A673 (cell line): ENCODE measurements at regions not wholly inside any gene's neighbourhood (a gene's known extent, or its start where the extent isn't known, plus 50 kb on each side); places are given as distances from the start of the nearest gene placed in this dataset.

Source experiments
- BruUV-seq: library from RNA; stranded (reverse); fragments of 400-500 nt; replicated peaks from 2 replicates; lab custom pipeline; 2021; lab: Mats Ljungman, UMichigan
- CTCF ChIA-PET: fragments of 300-600 bp; sonication (Branson Sonifier 250); formaldehyde crosslinking; loops from one replicate; lab custom pipeline; 2022; ENCODE audit warnings: antibody characterized with exemption; lab: Charles Lee
- POLR2A ChIA-PET: fragments of 300-600 bp; sonication (Branson Sonifier 250); formaldehyde crosslinking; loops from one replicate; lab custom pipeline; 2022; ENCODE audit warnings: antibody characterized with exemption; ENCODE audit not compliant: low non-redundant PET; lab: Charles Lee
- DNase-seq: peaks from one replicate; pipeline ENCODE4 v3.0.0-alpha.2; 2015; ENCODE audit warnings: low spot score
- H3K27ac ChIP-seq: fragments of 200-600 bp; sonication (generic); 2 replicates; pipeline ENCODE4 v1.5.1; 2016; ENCODE audit warnings: mixed run types, low read depth, mild to moderate bottlenecking, mixed read lengths, antibody characterized with exemption, low read length; ENCODE audit not compliant: poor library complexity, severe bottlenecking
- H3K27me3 ChIP-seq: fragments of 200-600 bp; sonication (generic); replicated peaks from 2 replicates; pipeline ENCODE4 v1.6.1; 2017; ENCODE audit warnings: mixed run types, low read depth, mild to moderate bottlenecking, mixed read lengths, antibody characterized with exemption, low read length; ENCODE audit not compliant: insufficient read depth, poor library complexity
- H3K36me3 ChIP-seq: fragments of 200-600 bp; sonication (generic); 2 replicates; pipeline ENCODE4 v1.6.1; 2016; ENCODE audit warnings: mixed run types, mild to moderate bottlenecking, mixed read lengths, antibody characterized with exemption, low read length; ENCODE audit not compliant: insufficient read depth, poor library complexity, severe bottlenecking
- H3K4me1 ChIP-seq: fragments of 200-600 bp; sonication (generic); 2 replicates; pipeline ENCODE4 v1.6.1; 2017; ENCODE audit warnings: mixed run types, mild to moderate bottlenecking, mixed read lengths, antibody characterized with exemption, low read length; ENCODE audit not compliant: insufficient read depth, poor library complexity, severe bottlenecking
- H3K4me3 ChIP-seq: fragments of 200-600 bp; sonication (generic); 2 replicates; pipeline ENCODE4 v1.5.1; 2016; ENCODE audit warnings: low read depth, mixed run types, mild to moderate bottlenecking, mixed read lengths, low read length; ENCODE audit not compliant: poor library complexity, severe bottlenecking
- H3K9me3 ChIP-seq: fragments of 200-600 bp; sonication (generic); 2 replicates; pipeline ENCODE4 v1.6.1; 2016; ENCODE audit warnings: mixed run types, low read depth, mild to moderate bottlenecking, mixed read lengths, antibody characterized with exemption, low read length; ENCODE audit not compliant: poor library complexity, severe bottlenecking
- EZH2 ChIP-seq: fragments of 200-600 bp; sonication (generic); IDR thresholded peaks from 2 replicates; pipeline ENCODE4 v1.6.1; 2017; ENCODE audit warnings: borderline replicate concordance, low read depth, mild to moderate bottlenecking, mixed read lengths, antibody characterized with exemption, low read length; ENCODE audit not compliant: poor library complexity, severe bottlenecking
- intact Hi-C: fragments of 100-400 bp; cut with micrococcal nuclease; formaldehyde crosslinking; loops from one replicate; pipeline ENCODE4 v1.10.0; 2022; ENCODE audit not compliant: unreplicated experiment
- TF ChIP-seq, protein P1 (sequence below): fragments of 300-800, 200-600 bp; sonication (generic); conservative IDR thresholded peaks from 2 replicates; pipeline ENCODE4 v1.5.1; 2017; ENCODE audit warnings: low read depth, mild to moderate bottlenecking, antibody characterized with exemption, low read length, moderate library complexity, mixed read lengths

DNA sequence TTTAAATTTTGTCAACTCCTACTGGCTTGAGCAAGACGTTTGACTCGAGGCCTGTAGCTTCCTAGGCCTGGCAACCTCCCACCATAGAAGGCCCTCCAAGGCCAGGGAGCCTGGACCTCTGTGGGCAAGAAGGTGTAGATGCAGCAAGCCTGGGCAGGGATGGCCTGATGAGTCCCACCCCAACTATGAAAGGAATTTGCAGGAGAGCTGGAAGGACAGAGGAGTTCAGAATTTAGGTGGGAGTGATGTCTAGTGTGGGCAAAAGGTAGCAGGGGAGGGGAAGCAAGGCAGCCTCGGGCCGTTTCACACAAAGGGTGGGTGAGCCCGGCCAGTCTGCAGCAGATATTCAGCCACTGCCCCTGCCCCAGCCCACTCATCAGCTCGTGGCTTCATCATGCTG is 245.2 kb downstream of the CDH26 start:
- Histone ChIP-seq H3K27me3 (no peaks in the 10 kb centered on the region), H3K4me3 (no peak overlapping the region), H3K4me1 (no peaks in the 10 kb centered on the region), H3K27ac (no peak overlapping the region), H3K9me3 (no peaks in the 10 kb centered on the region), H3K36me3 (no peaks in the 10 kb centered on the region)
- intact Hi-C loops, result no loop called here
- CTCF ChIA-PET, result no interaction called here
- no TSS peak for BruUV-seq
- no peak for DNase-seq
- POLR2A ChIA-PET, result no interaction called here
- TF ChIP-seq EZH2, result no peak
- TF ChIP-seq, protein P1, sequence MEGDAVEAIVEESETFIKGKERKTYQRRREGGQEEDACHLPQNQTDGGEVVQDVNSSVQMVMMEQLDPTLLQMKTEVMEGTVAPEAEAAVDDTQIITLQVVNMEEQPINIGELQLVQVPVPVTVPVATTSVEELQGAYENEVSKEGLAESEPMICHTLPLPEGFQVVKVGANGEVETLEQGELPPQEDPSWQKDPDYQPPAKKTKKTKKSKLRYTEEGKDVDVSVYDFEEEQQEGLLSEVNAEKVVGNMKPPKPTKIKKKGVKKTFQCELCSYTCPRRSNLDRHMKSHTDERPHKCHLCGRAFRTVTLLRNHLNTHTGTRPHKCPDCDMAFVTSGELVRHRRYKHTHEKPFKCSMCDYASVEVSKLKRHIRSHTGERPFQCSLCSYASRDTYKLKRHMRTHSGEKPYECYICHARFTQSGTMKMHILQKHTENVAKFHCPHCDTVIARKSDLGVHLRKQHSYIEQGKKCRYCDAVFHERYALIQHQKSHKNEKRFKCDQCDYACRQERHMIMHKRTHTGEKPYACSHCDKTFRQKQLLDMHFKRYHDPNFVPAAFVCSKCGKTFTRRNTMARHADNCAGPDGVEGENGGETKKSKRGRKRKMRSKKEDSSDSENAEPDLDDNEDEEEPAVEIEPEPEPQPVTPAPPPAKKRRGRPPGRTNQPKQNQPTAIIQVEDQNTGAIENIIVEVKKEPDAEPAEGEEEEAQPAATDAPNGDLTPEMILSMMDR, result no peak

DNA sequence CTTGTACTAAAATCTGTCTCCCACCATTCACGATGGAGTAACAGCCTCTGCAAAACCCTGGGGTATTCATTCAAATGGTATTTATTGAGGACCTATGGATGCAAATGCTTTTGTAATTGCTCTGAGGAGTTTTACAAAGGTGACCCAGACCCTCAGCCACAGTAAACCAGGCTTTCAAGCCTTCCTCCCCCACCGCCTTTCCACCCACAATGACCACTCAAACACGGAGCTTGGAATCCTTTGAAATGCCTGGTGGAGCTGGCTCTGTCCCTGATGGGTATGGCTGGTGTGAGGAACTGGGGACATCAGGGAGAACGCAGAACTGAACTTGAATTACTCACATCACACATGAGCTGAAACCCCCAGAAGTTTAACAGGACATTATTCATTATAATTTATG is 246.4 kb downstream of the CDH26 start:
- no peak overlapping the region for H3K27ac ChIP-seq

DNA sequence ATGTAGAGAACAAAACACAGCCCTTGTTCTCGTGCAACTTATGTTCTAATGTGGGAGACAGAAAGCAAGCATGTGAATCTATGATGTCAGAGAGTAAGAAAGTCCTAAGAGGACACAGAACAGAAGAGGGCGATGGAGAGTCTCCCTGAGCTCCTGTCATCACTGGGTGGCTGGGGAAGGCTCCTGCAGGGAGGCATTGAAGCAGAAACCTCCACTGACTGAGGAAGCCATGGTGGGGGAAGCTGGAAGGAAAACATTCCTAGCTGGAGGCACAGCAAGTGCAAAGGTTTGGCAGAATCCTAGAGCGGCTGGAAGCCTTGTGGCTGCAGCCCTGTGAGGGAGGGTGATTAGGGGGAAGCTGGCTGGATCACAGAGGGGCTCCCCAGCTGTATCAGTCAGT is 248.0 kb downstream of the CDH26 start:
- CTCF ChIA-PET, result interaction anchor here (0.8 to 2.3 kb wide), 4 partner anchors 69 to 1690 kb away, joined by 3 to 11 read pairs (median 4); no protein-coding TSS in a partner anchor
- no TSS peak for BruUV-seq
- H3K27ac ChIP-seq, result no peak overlapping the region
- H3K4me1 ChIP-seq, result no peaks in the 10 kb centered on the region
- POLR2A ChIA-PET, result no interaction called here
- H3K27me3 ChIP-seq, result no peaks in the 10 kb centered on the region
- no peak overlapping the region for H3K4me3 ChIP-seq
- H3K36me3 ChIP-seq, result no peaks in the 10 kb centered on the region
- H3K9me3 ChIP-seq, result no peaks in the 10 kb centered on the region
- TF ChIP-seq, protein P1, result peak; percentile 64
- TF ChIP-seq EZH2, result no peak
- DNase-seq, result peak; percentile 82
- intact Hi-C loops, result loop anchor here (2.0 to 5.0 kb wide), 2 partner anchors 149 to 1691 kb away; no protein-coding TSS in a partner anchor

More for the DNA sequence above, 246.4 kb downstream of the CDH26 start:
- ChIA-PET POLR2A (no interaction called here), CTCF (interaction anchor here (0.7 kb wide), 1 partner anchor 984 kb away, joined by 5 read pairs; no protein-coding TSS in a partner anchor)
- Histone ChIP-seq H3K4me1 (no peaks in the 10 kb centered on the region), H3K4me3 (no peak overlapping the region), H3K9me3 (no peaks in the 10 kb centered on the region), H3K36me3 (no peaks in the 10 kb centered on the region), H3K27me3 (no peaks in the 10 kb centered on the region)
- no TSS peak for BruUV-seq
- DNase-seq, result no peak
- TF ChIP-seq EZH2, result no peak
- TF ChIP-seq, protein P1, result no peak
- intact Hi-C loops, result no loop called here
